Mesenchymal stem cell (in vitro differentiated cells and primary cell): ENCODE measurements at regions not wholly inside any gene's neighbourhood (a gene's known extent, or its start where the extent isn't known, plus 50 kb on each side); places are given as distances from the start of the nearest gene placed in this dataset.

Experiments
- DNase-seq: peaks from one replicate; pipeline ENCODE4 v3.0.0-alpha.2; 2013
- H2AFZ ChIP-seq: one replicate; pipeline ENCODE4 v1.6.1; 2013; ENCODE audit warnings: low read depth, mild to moderate bottlenecking, control low read depth, inconsistent platforms, low read length, moderate library complexity
- H2AK5ac ChIP-seq: 2 replicates; pipeline ENCODE4 v1.6.1; 2013; ENCODE audit warnings: low read length, moderate library complexity, mild to moderate bottlenecking, inconsistent platforms; ENCODE audit not compliant: severe bottlenecking
- H2BK120ac ChIP-seq: one replicate; pipeline ENCODE4 v1.6.1; 2013; ENCODE audit warnings: low read depth, mild to moderate bottlenecking, inconsistent platforms, low read length, moderate library complexity
- H2BK12ac ChIP-seq, 2 experiments: one replicate each; pipeline ENCODE4 v1.6.1; 2013; ENCODE audit warnings: inconsistent platforms in 2 of 2, low read length in 2 of 2, mild to moderate bottlenecking in 2 of 2, moderate library complexity in 2 of 2, control low read depth in 1 of 2
- H2BK15ac ChIP-seq: one replicate; pipeline ENCODE4 v1.6.1; 2013; ENCODE audit warnings: mild to moderate bottlenecking, low read depth, inconsistent platforms; ENCODE audit not compliant: poor library complexity, severe bottlenecking
- H2BK5ac ChIP-seq: 2 replicates; pipeline ENCODE4 v1.6.1; 2013; ENCODE audit warnings: low read depth, mild to moderate bottlenecking, low read length, control low read depth, inconsistent platforms; ENCODE audit not compliant: poor library complexity, severe bottlenecking
- H3K14ac ChIP-seq, 2 experiments: one replicate each; pipeline ENCODE4 v1.6.1; 2013; ENCODE audit warnings: inconsistent platforms in 2 of 2, low read length in 2 of 2, control low read depth in 1 of 2, mild to moderate bottlenecking in 1 of 2, moderate library complexity in 1 of 2
- H3K18ac ChIP-seq, 2 experiments: one replicate each; pipeline ENCODE4 v1.6.1; 2013; ENCODE audit warnings: inconsistent platforms in 2 of 2, low read length in 2 of 2, control low read depth in 1 of 2, low read depth in 1 of 2, mild to moderate bottlenecking in 1 of 2
- H3K23ac ChIP-seq, 2 experiments: one replicate each; pipeline ENCODE4 v1.6.1; 2013; ENCODE audit warnings: inconsistent platforms in 2 of 2, low read length in 2 of 2, mild to moderate bottlenecking in 2 of 2, moderate library complexity in 2 of 2, control low read depth in 1 of 2
- H3K27ac ChIP-seq: 2 replicates; pipeline ENCODE4 v1.5.1; 2013; ENCODE audit warnings: mild to moderate bottlenecking, moderate library complexity, low read length, control low read depth, inconsistent platforms; ENCODE audit not compliant: poor library complexity, severe bottlenecking
- H3K27me3 ChIP-seq, 2 experiments: 2 replicates each; pipeline versions ENCODE4 v1.6.1 to v1.7.0; 2013; ENCODE audit warnings: low read length in 2 of 2, mild to moderate bottlenecking in 2 of 2, moderate library complexity in 2 of 2, control low read depth in 1 of 2, inconsistent platforms in 1 of 2; ENCODE audit not compliant: control insufficient read depth in 1 of 2, insufficient read depth in 1 of 2
- H3K36me3 ChIP-seq, 2 experiments: 2 replicates each; pipeline versions ENCODE4 v1.6.1 to v1.7.0; 2013; ENCODE audit warnings: low read length in 2 of 2, control low read depth in 1 of 2, inconsistent platforms in 1 of 2, low read depth in 1 of 2, mild to moderate bottlenecking in 1 of 2; ENCODE audit not compliant: insufficient read depth in 2 of 2, control insufficient read depth in 1 of 2
- H3K4ac ChIP-seq, 2 experiments: one replicate each; pipeline ENCODE4 v1.6.1; 2013; ENCODE audit warnings: inconsistent platforms in 2 of 2, low read length in 2 of 2, mild to moderate bottlenecking in 2 of 2, moderate library complexity in 2 of 2, control low read depth in 1 of 2, low read depth in 1 of 2
- H3K4me1 ChIP-seq: 2 replicates; pipeline ENCODE4 v1.6.1; 2013; ENCODE audit warnings: low read depth, low read length, control low read depth; ENCODE audit not compliant: control insufficient read depth, insufficient read depth
- H3K4me2 ChIP-seq: 2 replicates; pipeline ENCODE4 v1.6.1; 2013; ENCODE audit warnings: low read length, mild to moderate bottlenecking, inconsistent platforms; ENCODE audit not compliant: poor library complexity, severe bottlenecking
- H3K4me3 ChIP-seq, 2 experiments: 2 replicates each; pipeline versions ENCODE4 v1.5.1 to v1.7.0; 2013; ENCODE audit warnings: low read length in 2 of 2, mild to moderate bottlenecking in 2 of 2, control low read depth in 1 of 2, low read depth in 1 of 2; ENCODE audit not compliant: insufficient read depth in 1 of 2
- H3K79me1 ChIP-seq: replicated peaks from 2 replicates; pipeline ENCODE4 v1.6.1; 2013; ENCODE audit warnings: mild to moderate bottlenecking, control low read depth, low read length, inconsistent platforms; ENCODE audit not compliant: poor library complexity, severe bottlenecking
- H3K9ac ChIP-seq: 2 replicates; pipeline ENCODE4 v1.7.0; 2013; ENCODE audit warnings: mild to moderate bottlenecking, low read length, moderate library complexity
- H3K9me3 ChIP-seq: 2 replicates; pipeline ENCODE4 v1.7.0; 2013; ENCODE audit warnings: mild to moderate bottlenecking, low read length; ENCODE audit not compliant: control insufficient read depth
- H4K8ac ChIP-seq: one replicate; pipeline ENCODE4 v1.6.1; 2013; ENCODE audit warnings: inconsistent platforms, mild to moderate bottlenecking, low read length, moderate library complexity
- H4K91ac ChIP-seq: one replicate; pipeline ENCODE4 v1.6.1; 2013; ENCODE audit warnings: mild to moderate bottlenecking, low read length, inconsistent platforms
- WGBS: methylation state at CpG from one replicate; pipeline ENCODE4 v1.1.7; 2013; ENCODE audit warnings: mixed read lengths; 5-methylcytosine and 5-hydroxymethylcytosine counted together

GRCh38 chr1:194478731-194479130, 1292.3 kb upstream of the B3GALT2 start:
- Histone ChIP-seq H3K9ac (no peak overlapping the region), H3K4me1 (no peaks in the 10 kb centered on the region), H4K91ac (no peak overlapping the region), H3K9me3 (no peaks in the 10 kb centered on the region), H2BK120ac (no peak overlapping the region), H3K14ac (no peak overlapping the region), H3K4ac (no peak overlapping the region), H3K4me2 (no peak overlapping the region), H2BK15ac (no peak overlapping the region), H3K36me3 (no peaks in the 10 kb centered on the region), H2AFZ (no peak overlapping the region), H3K23ac (no peak overlapping the region), H4K8ac (no peak overlapping the region), H3K18ac (no peak overlapping the region), H3K79me1 (no peaks in the 10 kb centered on the region), H3K27ac (no peak overlapping the region), H2BK5ac (no peak overlapping the region), H3K27me3 (no peaks in the 10 kb centered on the region), H2AK5ac (no peak overlapping the region), H3K4me3 (no peak overlapping the region), H2BK12ac (no peak overlapping the region)
- DNase-seq, result no peak
- no CpG with 5 or more reads among the region's 1 CpG for WGBS

GRCh38 chr1:194477908-194478307, 1291.5 kb upstream of the B3GALT2 start:
- no peak overlapping the region for H3K23ac ChIP-seq
- DNase-seq, result no peak
- no peak overlapping the region for H4K8ac ChIP-seq
- no peak overlapping the region for H2AFZ ChIP-seq
- H3K9ac ChIP-seq, result no peak overlapping the region
- no peak overlapping the region for H2BK5ac ChIP-seq
- no peak overlapping the region for H3K4me2 ChIP-seq
- H3K4me1 ChIP-seq, result no peaks in the 10 kb centered on the region
- H3K79me1 ChIP-seq, result no peaks in the 10 kb centered on the region
- H3K14ac ChIP-seq, result no peak overlapping the region
- no peaks in the 10 kb centered on the region for H3K9me3 ChIP-seq
- H3K27ac ChIP-seq, result no peak overlapping the region
- no peak overlapping the region for H3K4me3 ChIP-seq
- no peak overlapping the region for H2BK15ac ChIP-seq
- H2BK12ac ChIP-seq, result no peak overlapping the region
- H3K4ac ChIP-seq, result no peak overlapping the region
- no peaks in the 10 kb centered on the region for H3K36me3 ChIP-seq
- no peaks in the 10 kb centered on the region for H3K27me3 ChIP-seq
- no peak overlapping the region for H2BK120ac ChIP-seq
- H4K91ac ChIP-seq, result no peak overlapping the region
- H2AK5ac ChIP-seq, result no peak overlapping the region
- no peak overlapping the region for H3K18ac ChIP-seq

DNA sequence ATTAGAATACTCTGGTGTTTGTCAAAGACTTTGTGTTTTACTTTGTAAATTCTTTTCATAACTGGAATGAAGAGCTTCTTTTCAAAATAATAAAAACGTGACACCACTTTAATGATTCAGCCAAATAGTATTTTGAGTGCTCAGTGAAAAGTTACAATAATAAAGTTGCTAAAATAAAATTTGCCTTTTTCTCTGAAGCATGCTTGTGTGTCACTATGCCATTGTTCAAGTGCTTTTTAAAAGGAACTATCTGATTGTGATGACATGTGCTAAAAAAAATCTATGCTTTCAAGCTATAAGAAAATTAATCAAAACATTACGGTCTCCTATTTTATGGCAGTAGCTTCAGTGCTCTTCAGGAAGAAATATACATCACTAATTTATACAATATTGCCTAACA, 1290.5 kb upstream of the B3GALT2 start:
- Histone ChIP-seq H3K27ac (no peak overlapping the region), H2AK5ac (no peak overlapping the region), H4K91ac (no peak overlapping the region), H2BK15ac (no peak overlapping the region), H3K23ac (no peak overlapping the region), H3K9ac (no peak overlapping the region), H3K79me1 (no peaks in the 10 kb centered on the region), H3K4me3 (no peak overlapping the region), H3K4me1 (no peaks in the 10 kb centered on the region), H2BK5ac (no peak overlapping the region), H2BK12ac (no peak overlapping the region), H3K27me3 (no peaks in the 10 kb centered on the region), H2AFZ (no peak overlapping the region), H3K18ac (no peak overlapping the region), H4K8ac (no peak overlapping the region), H3K4ac (no peak overlapping the region), H3K14ac (no peak overlapping the region), H3K4me2 (no peak overlapping the region), H3K9me3 (peaks cover 7% of the 10 kb centered on the region), H2BK120ac (no peak overlapping the region), H3K36me3 (no peaks in the 10 kb centered on the region)
- WGBS, result no CpG with 5 or more reads among the region's 2 CpGs
- no peak for DNase-seq

- H2AK5ac ChIP-seq, result no peak overlapping the region
- no peak overlapping the region for H3K4ac ChIP-seq
- no peak overlapping the region for H3K4me2 ChIP-seq
- H2BK120ac ChIP-seq, result no peak overlapping the region
- H3K23ac ChIP-seq, result no peak overlapping the region
- no peak overlapping the region for H3K14ac ChIP-seq
- H3K36me3 ChIP-seq, result no peaks in the 10 kb centered on the region
- DNase-seq, result no peak
- no peak overlapping the region for H3K4me3 ChIP-seq
- no peak overlapping the region for H4K8ac ChIP-seq
- WGBS, result 100% methylated on average over 1 of the region's 2 CpGs
- H4K91ac ChIP-seq, result no peak overlapping the region
- no peak overlapping the region for H2AFZ ChIP-seq
- H3K27me3 ChIP-seq, result no peaks in the 10 kb centered on the region
- no peak overlapping the region for H2BK15ac ChIP-seq
- no peak overlapping the region for H2BK12ac ChIP-seq
- no peak overlapping the region for H3K9ac ChIP-seq
- H3K79me1 ChIP-seq, result no peaks in the 10 kb centered on the region
- H3K9me3 ChIP-seq, result peaks cover 7% of the 10 kb centered on the region
- H3K27ac ChIP-seq, result no peak overlapping the region
- H2BK5ac ChIP-seq, result no peak overlapping the region
- no peak overlapping the region for H3K18ac ChIP-seq
- no peaks in the 10 kb centered on the region for H3K4me1 ChIP-seq
These were observed 1289.9 kb upstream of the B3GALT2 start for GRCh38 chr1:194476351-194476750.
